Small intestine (tissue), 7 donors: ENCODE measurements at regions not wholly inside any gene's neighbourhood (a gene's known extent, or its start where the extent isn't known, plus 50 kb on each side); places are given as distances from the start of the nearest gene placed in this dataset.
"Not testable (repeated sequence)": the region's sequence is repeated elsewhere in the genome, so short reads cannot be mapped to it uniquely, and the experiment has no call there.

ENCODE experiments used
- DNase-seq, 2 donors: peaks; one replicate each; pipeline versions ENCODE4 v3.0.0 to v3.0.0-alpha.2; 2013
- FAIRE-seq: peaks from 2 replicates; lab custom pipeline; 2012; peaks lifted over from hg19 to GRCh38; lab: Jason Lieb, UNC
- H3K27ac ChIP-seq, 3 donors: one replicate each; pipeline ENCODE4 v1.5.1; 2013; ENCODE audit warnings: low read length in 2 of 3, mild to moderate bottlenecking in 2 of 3, control low read depth in 1 of 3, inconsistent platforms in 1 of 3, low read depth in 1 of 3, moderate library complexity in 1 of 3
- H3K27me3 ChIP-seq, 3 donors: one replicate each; pipeline ENCODE4 v1.6.1; 2013; ENCODE audit warnings: low read length in 3 of 3, inconsistent platforms in 1 of 3; ENCODE audit not compliant: control insufficient read depth in 3 of 3, insufficient read depth in 3 of 3
- H3K36me3 ChIP-seq, 3 donors: one replicate each; pipeline ENCODE4 v1.6.1; 2013; ENCODE audit warnings: low read length in 3 of 3, inconsistent platforms in 1 of 3, low read depth in 1 of 3, mild to moderate bottlenecking in 1 of 3, moderate library complexity in 1 of 3; ENCODE audit not compliant: control insufficient read depth in 3 of 3, insufficient read depth in 2 of 3
- H3K4me1 ChIP-seq, 3 donors: one replicate each; pipeline ENCODE4 v1.6.1; 2013; ENCODE audit warnings: low read length in 2 of 3, inconsistent platforms in 1 of 3, low read depth in 1 of 3, mild to moderate bottlenecking in 1 of 3, moderate library complexity in 1 of 3; ENCODE audit not compliant: control insufficient read depth in 3 of 3, insufficient read depth in 2 of 3
- H3K4me3 ChIP-seq, 3 donors: one replicate each; pipeline ENCODE4 v1.5.1; 2013; ENCODE audit warnings: low read length in 3 of 3, control low read depth in 1 of 3, inconsistent platforms in 1 of 3, low read depth in 1 of 3, mild to moderate bottlenecking in 1 of 3, moderate library complexity in 1 of 3
- H3K9me3 ChIP-seq, 2 donors: one replicate each; pipeline ENCODE4 v1.6.1; 2013; ENCODE audit warnings: low read depth in 1 of 2, low read length in 1 of 2; ENCODE audit not compliant: control insufficient read depth in 2 of 2, insufficient read depth in 1 of 2
- WGBS, 3 donors: extraction: QIAGEN DNeasy Blood & Tissue Kit; methylation state at CpG; one replicate each; pipeline ENCODE4 v1.1.7; 2013; 5-methylcytosine and 5-hydroxymethylcytosine counted together
- donor health status: healthy with polysubstance abuse.
- donor health status: control.
- donor health status: control.
- donor health status: Bipolar disorder and iron deficiency.
- donor health status: healthy.

DNA sequence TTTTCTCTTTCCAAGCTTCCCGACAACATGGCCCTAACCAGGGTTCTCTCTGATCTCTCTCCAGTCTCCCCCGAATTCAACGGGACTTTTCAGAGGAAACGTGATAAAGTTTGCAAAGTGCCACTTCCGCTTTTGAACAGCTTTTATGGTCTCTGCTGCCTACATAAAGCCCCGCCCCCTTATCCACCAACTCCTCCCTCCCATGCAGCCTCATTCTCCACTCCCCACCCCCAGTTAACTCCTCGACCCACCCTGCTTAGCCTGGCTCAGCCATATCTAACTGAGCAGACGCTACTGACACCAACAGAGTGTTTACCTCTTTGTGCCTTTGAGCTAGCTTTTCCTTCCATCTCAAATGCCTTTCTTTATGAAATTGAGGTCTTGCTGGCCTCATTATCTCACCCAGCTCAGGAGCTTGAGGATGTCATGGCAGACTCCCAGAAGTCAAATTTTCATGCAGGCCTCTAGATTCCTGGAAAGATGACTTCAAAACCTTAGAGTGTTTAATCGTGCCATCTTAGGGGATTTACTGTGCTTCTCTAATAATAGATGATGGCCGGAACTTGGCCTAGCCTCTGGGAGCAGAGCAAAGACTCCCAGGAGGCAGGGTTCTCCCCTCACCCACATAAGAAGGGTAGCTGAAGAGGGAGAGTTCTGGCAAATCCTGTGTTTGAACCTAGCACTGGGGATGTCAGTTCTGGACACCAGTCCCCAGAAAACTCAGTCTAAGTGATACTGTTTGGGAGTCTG, 606.0 kb downstream of the BCOR start:
- Histone ChIP-seq H3K4me3 (no peak overlapping the region), H3K27me3 (no peaks in the 10 kb centered on the region), H3K4me1 (peaks cover 0 to 23% (median 8%) of the 10 kb centered on the region in 3 donors), H3K36me3 (no peaks in the 10 kb centered on the region), H3K9me3 (no peaks in the 10 kb centered on the region), H3K27ac (peak overlapping the region in 2 of 3 donors; percentile 56 to 58)
- DNase-seq (peak; percentile 46 to 53), FAIRE-seq (no peak)
- WGBS, 3 donors, result 19 to 46% (median 37%) methylated on average over 10 of the region's 10 CpGs

GRCh38 chrX:39492497-39493162, 605.1 kb downstream of the BCOR start:
- WGBS, 3 donors, result 12 to 43% (median 39%) methylated on average over 6 of the region's 6 CpGs
- Histone ChIP-seq H3K9me3 (no peaks in the 10 kb centered on the region), H3K4me1 (peaks cover 0 to 23% (median 8%) of the 10 kb centered on the region in 3 donors), H3K4me3 (no peak overlapping the region), H3K27ac (peak overlapping the region; percentile 35 to 58 (median 56)), H3K36me3 (no peaks in the 10 kb centered on the region), H3K27me3 (no peaks in the 10 kb centered on the region)
- FAIRE-seq (no peak), DNase-seq (peak; percentile 65 to 85)

DNA sequence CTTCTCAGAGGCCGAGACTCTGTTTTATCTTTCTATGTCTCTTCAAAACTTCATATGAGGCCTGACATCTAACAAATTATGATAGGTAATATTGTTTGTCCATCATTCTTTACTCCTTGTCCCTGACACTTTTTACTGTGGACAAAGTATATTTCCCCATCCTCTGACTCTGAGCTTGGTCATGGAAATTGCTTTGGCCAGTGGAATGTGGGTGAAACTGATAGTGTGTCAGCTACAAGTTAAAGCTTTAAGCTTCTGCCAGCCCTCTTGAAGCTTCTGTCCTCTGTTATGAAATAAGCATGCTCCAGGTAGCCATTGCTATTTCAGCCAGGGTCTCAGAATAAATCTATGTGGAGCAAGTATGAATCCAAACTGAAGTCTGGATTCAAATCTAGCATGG, 604.6 kb downstream of the BCOR start:
- Histone ChIP-seq H3K36me3 (no peaks in the 10 kb centered on the region), H3K27ac (peak overlapping the region in 2 of 3 donors; percentile 41 to 58), H3K9me3 (no peaks in the 10 kb centered on the region), H3K4me3 (no peak overlapping the region), H3K27me3 (no peaks in the 10 kb centered on the region), H3K4me1 (peaks cover 0 to 23% (median 8%) of the 10 kb centered on the region in 3 donors)
- no peak for FAIRE-seq
- 43 to 72% (median 61%) methylated on average over 1 of the region's 1 CpG for WGBS, 3 donors
- no peak for DNase-seq

GRCh38 chrX:39497117-39497516, 600.6 kb downstream of the BCOR start:
- H3K9me3 ChIP-seq, H3K27ac ChIP-seq, H3K36me3 ChIP-seq, DNase-seq, H3K4me3 ChIP-seq, H3K27me3 ChIP-seq: not testable (repeated sequence)
- 71 to 80% (median 76%) methylated on average over 3 to 4 of the region's 4 CpGs for WGBS, 3 donors
- FAIRE-seq, result peak; percentile 41
- H3K4me1 ChIP-seq, result peaks cover 0 to 12% (median 2%) of the 10 kb centered on the region in 3 donors

- peaks cover 0 to 7% (median 0%) of the 10 kb centered on the region in 3 donors for H3K4me1 ChIP-seq
- WGBS, 3 donors, result 69 to 83% (median 80%) methylated on average over 6 to 7 of the region's 7 CpGs
- no peaks in the 10 kb centered on the region for H3K36me3 ChIP-seq
- no peak overlapping the region for H3K4me3 ChIP-seq
- DNase-seq (no peak), FAIRE-seq (no peak)
- H3K27me3 ChIP-seq, result no peaks in the 10 kb centered on the region
- H3K27ac ChIP-seq, result no peak overlapping the region
- H3K9me3 ChIP-seq, result no peaks in the 10 kb centered on the region
Observed at GRCh38 chrX:39497702-39498265, 600.0 kb downstream of the BCOR start.

DNA sequence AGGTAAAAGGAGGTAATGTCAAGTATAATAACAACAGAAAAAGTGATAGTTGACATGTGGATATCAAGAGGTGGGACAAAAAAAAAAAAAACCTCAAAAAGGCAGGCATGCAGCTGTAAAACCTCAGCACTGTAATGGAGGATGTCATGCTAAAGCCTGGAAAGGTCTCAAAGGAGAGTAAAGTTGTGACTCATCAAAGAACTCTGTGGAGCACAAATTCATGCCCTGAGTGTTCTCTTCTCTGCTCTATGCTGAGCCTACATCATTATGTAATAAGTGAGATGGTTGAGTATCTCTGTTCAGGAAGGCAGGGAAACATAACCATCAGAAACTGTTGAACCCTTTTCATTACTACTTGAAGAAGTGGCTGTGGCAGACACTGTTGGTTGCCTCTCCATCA, 597.8 kb downstream of the BCOR start:
- FAIRE-seq, result no peak

GRCh38 chrX:39501822-39502221, 595.9 kb downstream of the BCOR start:
- 90 to 95% (median 94%) methylated on average over 3 of the region's 3 CpGs for whole genome bisulfite sequencing, 3 donors
- Histone ChIP-seq H3K4me3 (no peak overlapping the region), H3K36me3 (no peaks in the 10 kb centered on the region), H3K27me3 (no peaks in the 10 kb centered on the region), H3K4me1 (no peaks in the 10 kb centered on the region), H3K27ac (no peak overlapping the region), H3K9me3 (no peaks in the 10 kb centered on the region)
- DNase-seq, result no peak
- no peak for FAIRE-seq

More for the DNA sequence above, 597.8 kb downstream of the BCOR start:
- H3K27me3 ChIP-seq, result no peaks in the 10 kb centered on the region
- H3K36me3 ChIP-seq, result no peaks in the 10 kb centered on the region
- DNase-seq, result no peak
- no peaks in the 10 kb centered on the region for H3K9me3 ChIP-seq
- H3K4me1 ChIP-seq, result no peaks in the 10 kb centered on the region
- no peak overlapping the region for H3K27ac ChIP-seq
- H3K4me3 ChIP-seq, result no peak overlapping the region

GRCh38 chrX:39502486-39502885, 595.3 kb downstream of the BCOR start:
- no peaks in the 10 kb centered on the region for H3K9me3 ChIP-seq
- DNase-seq, result no peak
- no peak overlapping the region for H3K4me3 ChIP-seq
- no peak for FAIRE-seq
- H3K27ac ChIP-seq, result no peak overlapping the region
- WGBS, 3 donors, result 60 to 85% (median 70%) methylated on average over 3 of the region's 3 CpGs
- no peaks in the 10 kb centered on the region for H3K4me1 ChIP-seq
- H3K27me3 ChIP-seq, result no peaks in the 10 kb centered on the region
- no peaks in the 10 kb centered on the region for H3K36me3 ChIP-seq
